ENCODE measurements at regions not wholly inside any gene's neighbourhood (a gene's known extent, or its start where the extent isn't known, plus 50 kb on each side); places are given as distances from the start of the nearest gene placed in this dataset.
A peak's percentile ranks its signal among the peaks of the same experiment; 100 is the strongest.
"Not testable (repeated sequence)": the region's sequence is repeated elsewhere in the genome, so short reads cannot be mapped to it uniquely, and the experiment has no call there.

GRCh38 chrX:150229481-150229880, 133.6 kb upstream of the MAMLD1 start:
- no peak for TF ChIP-seq CTCF (IDR thresholded peaks at IDR 0.05; ENCODE audit: low read length, missing control alignments)
- no peak for DNase-seq (ENCODE audit: low read depth)
- H3K4me3 ChIP-seq (replicated peaks; ENCODE audit: low read depth, low read length), result no peak overlapping the region

- not testable (repeated sequence) for H3K4me3 ChIP-seq (replicated peaks; ENCODE audit: low read depth, low read length); DNase-seq (ENCODE audit: low read depth)
These were observed 132.2 kb upstream of the MAMLD1 start for GRCh38 chrX:150230952-150231351.

GRCh38 chrX:150231368-150231767, 131.7 kb upstream of the MAMLD1 start:
- not testable (repeated sequence) for H3K4me3 ChIP-seq (replicated peaks; ENCODE audit: low read depth, low read length); DNase-seq (ENCODE audit: low read depth)

GRCh38 chrX:150232222-150232621, 130.9 kb upstream of the MAMLD1 start:
- not testable (repeated sequence) for H3K4me3 ChIP-seq (replicated peaks; ENCODE audit: low read depth, low read length); DNase-seq (ENCODE audit: low read depth)

- H3K4me3 ChIP-seq (replicated peaks; ENCODE audit: low read depth, low read length), result no peak overlapping the region
- DNase-seq (ENCODE audit: low read depth), result peak; percentile 13
- no peak for TF ChIP-seq CTCF (IDR thresholded peaks at IDR 0.05; ENCODE audit: low read length, missing control alignments)
These were observed 129.0 kb upstream of the MAMLD1 start for GRCh38 chrX:150234126-150234525.

- no peak overlapping the region for H3K4me3 ChIP-seq (replicated peaks; ENCODE audit: low read depth, low read length)
- no peak for DNase-seq (ENCODE audit: low read depth)
- TF ChIP-seq CTCF (IDR thresholded peaks at IDR 0.05; ENCODE audit: low read length, missing control alignments), result no peak
These were observed 126.8 kb upstream of the MAMLD1 start for GRCh38 chrX:150236327-150236726.

- no peak for TF ChIP-seq CTCF (IDR thresholded peaks at IDR 0.05; ENCODE audit: low read length, missing control alignments)
- DNase-seq (ENCODE audit: low read depth), result no peak
- H3K4me3 ChIP-seq (replicated peaks; ENCODE audit: low read depth, low read length), result no peak overlapping the region
These were observed 124.3 kb upstream of the MAMLD1 start for GRCh38 chrX:150238632-150239382.

- no peak for DNase-seq (ENCODE audit: low read depth)
- no peak for TF ChIP-seq CTCF (IDR thresholded peaks at IDR 0.05; ENCODE audit: low read length, missing control alignments)
- H3K4me3 ChIP-seq (replicated peaks; ENCODE audit: low read depth, low read length), result no peak overlapping the region
These were observed 123.0 kb upstream of the MAMLD1 start for GRCh38 chrX:150239946-150240642.
